ENCODE measurements at regions not wholly inside any gene's neighbourhood (a gene's known extent, or its start where the extent isn't known, plus 50 kb on each side); places are given as distances from the start of the nearest gene placed in this dataset.

- TF ChIP-seq, protein P1, sequence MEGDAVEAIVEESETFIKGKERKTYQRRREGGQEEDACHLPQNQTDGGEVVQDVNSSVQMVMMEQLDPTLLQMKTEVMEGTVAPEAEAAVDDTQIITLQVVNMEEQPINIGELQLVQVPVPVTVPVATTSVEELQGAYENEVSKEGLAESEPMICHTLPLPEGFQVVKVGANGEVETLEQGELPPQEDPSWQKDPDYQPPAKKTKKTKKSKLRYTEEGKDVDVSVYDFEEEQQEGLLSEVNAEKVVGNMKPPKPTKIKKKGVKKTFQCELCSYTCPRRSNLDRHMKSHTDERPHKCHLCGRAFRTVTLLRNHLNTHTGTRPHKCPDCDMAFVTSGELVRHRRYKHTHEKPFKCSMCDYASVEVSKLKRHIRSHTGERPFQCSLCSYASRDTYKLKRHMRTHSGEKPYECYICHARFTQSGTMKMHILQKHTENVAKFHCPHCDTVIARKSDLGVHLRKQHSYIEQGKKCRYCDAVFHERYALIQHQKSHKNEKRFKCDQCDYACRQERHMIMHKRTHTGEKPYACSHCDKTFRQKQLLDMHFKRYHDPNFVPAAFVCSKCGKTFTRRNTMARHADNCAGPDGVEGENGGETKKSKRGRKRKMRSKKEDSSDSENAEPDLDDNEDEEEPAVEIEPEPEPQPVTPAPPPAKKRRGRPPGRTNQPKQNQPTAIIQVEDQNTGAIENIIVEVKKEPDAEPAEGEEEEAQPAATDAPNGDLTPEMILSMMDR (IDR thresholded peaks at IDR 0.05; ENCODE audit: extremely low read depth in 1 of 2, insufficient read depth in 1 of 2, low read depth in 1 of 2, low read length in 2 of 2): no peak
- no peak for TF ChIP-seq EZH2 (IDR thresholded peaks at IDR 0.05; ENCODE audit: borderline replicate concordance, low read depth, low read length, severe bottlenecking)
- TF ChIP-seq POLR2A (IDR thresholded peaks at IDR 0.05; ENCODE audit: low read depth, low read length): no peak
- no peak for TF ChIP-seq POLR2AphosphoS5 (IDR thresholded peaks at IDR 0.05; ENCODE audit: insufficient read depth, low read depth, low read length)
- TF ChIP-seq JUN (IDR thresholded peaks at IDR 0.05; ENCODE audit: borderline replicate concordance, insufficient read depth, insufficient read length, low read depth): no peak
- TF ChIP-seq GATA2 (IDR thresholded peaks at IDR 0.05; ENCODE audit: insufficient read depth, insufficient read length, low read depth, low read length): no peak
- no peak for TF ChIP-seq FOS (IDR thresholded peaks at IDR 0.05; ENCODE audit: borderline replicate concordance, insufficient read depth, low read length)
- TF ChIP-seq MAX (IDR thresholded peaks at IDR 0.05; ENCODE audit: insufficient read depth, insufficient read length): no peak
- no peak for TF ChIP-seq MYC (IDR thresholded peaks at IDR 0.05; ENCODE audit: low read depth, low read length)
These were observed 2160.4 kb downstream of the MAT2B start for GRCh38 chr5:165665735-165666400.

Data from endothelial cell of umbilical vein (primary cell).